ENCODE measurements at regions not wholly inside any gene's neighbourhood (a gene's known extent, or its start where the extent isn't known, plus 50 kb on each side); places are given as distances from the start of the nearest gene placed in this dataset.

DNA sequence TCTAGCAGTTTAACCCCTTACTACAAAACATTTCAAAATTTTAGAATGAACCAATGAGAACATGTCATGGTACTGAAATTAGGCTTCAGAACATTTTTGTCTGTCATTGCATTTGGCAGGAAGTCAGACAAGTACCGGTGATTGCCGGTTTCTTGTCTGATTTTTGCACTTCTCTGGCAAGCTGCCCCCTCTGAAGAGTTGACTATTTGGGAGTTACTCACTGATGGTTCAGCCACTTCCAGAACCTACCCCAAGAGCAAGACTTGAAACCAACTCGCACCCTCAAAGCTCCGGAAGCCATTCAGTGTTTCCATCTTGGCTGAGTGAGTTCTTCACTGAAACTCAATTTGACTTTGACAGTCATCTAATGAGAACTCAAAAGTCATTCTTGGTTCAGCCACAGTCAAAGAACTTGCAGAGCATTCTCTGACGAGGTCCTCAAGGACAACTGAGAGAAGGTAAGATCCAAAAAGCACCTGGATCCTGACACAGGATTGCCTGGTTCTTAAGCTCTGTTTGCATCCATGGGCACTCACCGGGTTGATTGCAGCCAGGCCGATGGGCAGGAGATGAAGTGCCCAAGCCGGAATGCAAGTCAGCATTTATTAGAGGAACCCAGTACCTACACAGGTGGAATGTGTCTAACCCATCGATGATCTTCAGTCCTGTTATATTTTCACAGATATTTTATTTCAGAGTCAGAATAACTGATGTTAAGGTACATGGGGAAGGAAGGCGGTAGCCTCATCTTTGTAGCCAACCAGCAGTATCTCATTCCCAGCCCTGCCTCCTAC is 93.6 kb downstream of the USP22 start:
- no peak for DNase-seq
- no peak overlapping the region for H3K27ac ChIP-seq
- H3K36me3 ChIP-seq = no peaks in the 10 kb centered on the region
- no peak for TF ChIP-seq POLR2A (IDR thresholded peaks at IDR 0.05)
- H3K27me3 ChIP-seq = no peaks in the 10 kb centered on the region
- 73 to 79% methylated on average over 10 of the region's 10 CpGs for WGBS, 2 donors
- H3K9me3 ChIP-seq = no peaks in the 10 kb centered on the region
- no peak overlapping the region for H3K4me3 ChIP-seq
- no peaks in the 10 kb centered on the region for H3K4me1 ChIP-seq
- intact Hi-C loops (cut with DNase I) = no loop called here

Small RNA genes lying in the stretch of these regions (small RNA-seq; reads per million reads assigned to genes)
- 0 reads per million in 3 donors for gene AC087499.6
- gene RNU6-1178P = 0 reads per million in 3 donors
